GM18517 (cell line): ENCODE measurements at regions not wholly inside any gene's neighbourhood (a gene's known extent, or its start where the extent isn't known, plus 50 kb on each side); places are given as distances from the start of the nearest gene placed in this dataset.

Experiments
- ATAC-seq: cut with Tn5 transposase; IDR thresholded peaks from one replicate; pipeline ENCODE4 v1.9.1; 2021; ENCODE audit warnings: mild to moderate bottlenecking, moderate library complexity; ENCODE audit not compliant: unreplicated experiment

DNA sequence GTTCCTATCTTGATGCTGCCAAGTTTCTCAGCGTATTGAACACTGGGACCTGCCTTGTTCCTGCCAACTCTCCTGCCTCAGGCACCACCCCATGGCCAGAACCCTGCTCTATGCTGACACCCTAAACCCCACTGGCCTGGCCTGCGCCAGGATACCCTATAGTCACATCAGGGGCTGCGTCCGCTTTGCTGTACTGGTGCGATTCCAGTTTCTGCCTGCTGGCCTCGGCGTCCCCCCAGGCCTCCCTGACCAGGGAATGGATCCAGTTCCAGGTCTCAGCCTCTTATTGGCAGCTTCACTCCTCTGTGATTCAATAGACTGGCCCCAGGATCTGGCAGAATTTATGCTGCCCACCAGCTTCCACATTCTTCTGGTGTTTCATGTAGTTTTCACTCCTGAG, 55.0 kb downstream of the GPR6 start:
- ATAC-seq = no peak

DNA sequence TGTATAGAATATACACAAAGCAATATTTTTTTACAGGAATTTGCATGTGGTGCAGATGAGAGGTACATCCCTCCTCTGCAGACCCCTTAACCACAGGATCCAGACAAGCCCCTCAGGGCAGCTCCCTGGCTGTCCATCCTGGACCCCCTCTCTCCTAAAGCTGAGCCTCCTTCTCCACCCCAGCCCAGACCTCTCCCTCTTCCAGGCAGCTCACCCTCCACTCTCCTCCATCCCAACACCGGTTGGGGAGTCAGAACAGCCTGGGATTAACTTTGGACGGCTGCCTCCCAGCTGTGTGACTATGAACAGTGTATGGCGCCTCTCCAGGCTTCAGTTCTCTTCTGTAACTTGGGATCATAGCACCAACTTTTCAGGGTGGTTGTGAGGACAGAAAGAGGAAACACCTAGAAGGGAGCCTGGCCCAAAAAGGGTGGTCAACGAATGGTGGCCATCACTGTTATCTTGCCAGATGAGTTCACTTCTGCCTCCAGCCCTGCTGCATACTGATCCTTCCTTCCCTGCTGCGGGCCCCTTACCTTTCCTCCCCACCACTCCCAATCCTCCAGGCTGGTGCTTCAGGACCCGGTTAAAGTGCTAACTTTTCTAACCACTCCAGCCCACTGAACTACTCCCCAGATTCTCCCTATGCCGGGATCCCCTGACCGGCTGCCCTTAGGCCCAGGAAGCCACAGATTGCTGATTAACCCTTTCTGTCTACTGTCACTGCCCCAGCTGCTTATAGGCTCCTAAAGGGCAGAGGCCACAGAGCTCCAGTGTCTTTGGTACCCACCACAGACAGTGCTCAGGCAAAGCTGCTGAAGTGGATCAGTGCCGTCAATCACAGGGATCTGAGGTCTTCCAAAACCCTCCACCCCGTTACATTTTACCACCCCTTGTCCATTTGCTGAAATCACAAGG, 55.9 kb downstream of the GPR6 start:
- ATAC-seq = no peak

DNA sequence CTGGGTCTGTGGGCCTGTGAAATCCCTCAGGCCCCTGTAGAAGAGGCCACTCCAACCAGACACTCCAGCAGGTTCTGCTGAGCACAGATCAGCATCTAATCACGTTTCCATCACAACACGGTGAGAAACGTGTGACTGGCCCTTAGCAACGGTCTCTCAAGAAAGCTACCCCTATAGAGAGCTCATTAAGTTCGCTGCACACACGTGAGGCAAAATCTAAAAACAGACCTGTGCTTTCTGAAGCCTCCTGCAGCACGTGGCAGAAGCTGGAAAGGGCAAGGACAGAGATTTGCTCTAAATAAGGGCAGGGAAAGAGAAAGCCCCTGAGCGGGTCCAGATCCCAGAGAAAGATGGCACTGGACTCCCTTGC, 56.5 kb downstream of the GPR6 start:
- no peak for ATAC-seq

DNA sequence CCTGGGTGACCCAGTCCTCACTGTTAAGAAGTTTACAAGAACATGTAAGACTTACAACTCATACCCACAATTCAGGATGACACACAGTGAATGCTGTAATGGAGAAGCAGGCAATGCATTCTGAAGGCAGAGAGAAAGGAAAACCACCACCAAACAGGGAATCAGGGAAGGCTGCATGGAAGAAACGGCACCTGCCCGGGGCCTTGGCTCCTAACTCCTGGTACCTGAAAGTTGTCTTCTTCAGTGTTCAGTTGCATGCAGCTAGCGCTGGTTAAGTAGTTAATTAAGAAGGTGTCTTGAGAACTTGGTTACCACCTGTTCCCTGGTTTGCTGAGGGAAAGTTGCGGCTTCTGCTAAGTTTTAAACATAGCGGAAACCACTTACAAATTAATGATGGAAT, 57.2 kb downstream of the GPR6 start:
- ATAC-seq = no peak

DNA sequence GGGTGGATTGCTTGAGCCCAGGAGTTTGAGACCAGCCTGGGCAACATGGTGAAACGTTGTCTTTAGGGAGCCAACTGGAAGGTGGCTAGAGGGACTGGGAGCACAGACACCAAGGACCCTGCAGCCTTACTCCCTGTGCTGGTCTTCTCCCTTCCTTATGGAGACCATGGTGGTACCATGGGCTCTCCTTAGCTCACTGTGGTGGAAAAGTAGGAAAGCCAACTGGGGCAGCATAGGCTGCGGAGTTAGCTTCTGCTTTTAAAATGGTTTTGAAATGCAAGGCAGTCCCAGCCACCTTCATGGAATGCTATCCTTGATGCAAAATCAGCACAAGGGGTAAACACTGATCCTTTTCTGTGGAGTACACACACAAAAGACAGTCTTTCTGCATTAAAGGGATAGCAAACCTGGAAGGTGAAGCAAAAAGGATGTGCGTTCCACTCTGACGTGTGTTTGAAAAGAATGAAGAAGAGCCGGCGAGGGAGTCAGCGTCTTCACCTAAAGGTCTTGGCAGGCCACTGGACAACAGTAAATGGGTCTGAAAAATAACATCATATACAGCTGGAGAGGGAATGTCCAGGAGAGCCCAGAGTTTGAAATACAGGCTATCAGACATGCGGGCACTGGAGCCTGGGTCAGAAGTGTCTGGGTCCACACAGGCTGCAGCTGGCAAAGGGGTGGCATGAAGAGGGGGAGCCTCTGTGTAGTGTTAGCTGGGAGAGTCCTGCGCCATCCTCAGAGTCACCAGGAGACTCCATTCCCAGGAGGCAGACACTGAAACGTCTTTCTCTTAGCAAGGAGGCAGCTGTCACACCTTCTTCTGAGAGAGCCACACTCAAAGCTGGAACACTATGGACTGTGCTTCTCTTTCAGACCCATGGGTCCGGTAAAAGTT, 58.5 kb downstream of the GPR6 start:
- no peak for ATAC-seq

DNA sequence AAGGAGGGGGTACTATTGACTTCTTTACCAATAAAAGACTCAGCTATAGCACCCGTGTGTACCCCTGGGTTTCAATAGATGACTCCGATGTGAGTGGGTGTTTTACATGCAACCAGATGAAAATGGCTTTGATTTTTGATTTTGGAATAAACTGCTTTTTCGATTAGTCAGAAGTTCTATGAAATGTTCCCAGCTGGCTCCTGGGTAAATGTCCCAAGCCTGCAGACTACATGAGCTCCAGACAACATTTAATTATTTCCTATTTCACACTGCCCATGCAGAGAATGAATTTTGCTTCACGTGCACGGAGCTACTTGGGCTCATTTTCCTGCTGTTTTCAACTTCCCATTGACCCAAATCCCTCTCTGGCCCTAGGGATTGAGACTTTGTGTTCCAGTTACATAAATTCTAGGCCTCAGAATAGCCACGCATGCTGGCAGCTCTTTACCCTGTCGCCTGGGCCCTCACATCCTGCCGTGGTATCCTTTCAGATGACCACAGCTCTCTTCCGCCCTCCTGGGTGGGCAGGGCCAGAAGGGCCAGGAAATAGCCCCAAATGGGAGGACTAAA, 59.7 kb downstream of the GPR6 start:
- ATAC-seq = no peak

DNA sequence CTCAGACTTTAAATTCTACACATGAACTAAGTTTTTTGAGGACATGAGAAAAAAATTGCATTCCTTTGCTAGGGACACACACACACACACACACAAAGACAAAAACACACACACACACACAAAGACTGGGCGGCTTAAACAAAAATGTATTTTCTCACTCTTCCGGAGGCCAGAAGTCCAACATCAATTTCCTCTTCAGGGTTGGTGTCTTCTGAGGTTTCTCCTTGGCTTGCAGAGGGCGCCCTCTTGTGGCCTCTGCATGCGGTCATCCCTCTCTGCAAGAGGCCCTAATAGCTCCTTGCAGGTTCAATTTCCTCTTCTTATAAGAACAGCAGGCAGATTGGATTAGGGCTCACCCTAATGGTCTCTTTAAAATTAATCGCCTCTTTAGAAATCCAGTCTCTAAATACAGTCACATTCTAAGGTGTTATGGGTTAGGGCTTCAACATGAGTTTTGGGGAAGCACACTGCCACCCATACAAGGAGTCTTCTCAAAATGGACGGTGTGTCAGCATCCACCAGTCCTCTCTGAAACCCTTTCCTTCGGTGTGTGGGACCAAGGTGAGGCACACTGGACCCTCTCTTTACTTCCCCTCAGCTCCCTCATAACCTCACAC, 61.4 kb downstream of the GPR6 start:
- peak; percentile 89 for ATAC-seq

DNA sequence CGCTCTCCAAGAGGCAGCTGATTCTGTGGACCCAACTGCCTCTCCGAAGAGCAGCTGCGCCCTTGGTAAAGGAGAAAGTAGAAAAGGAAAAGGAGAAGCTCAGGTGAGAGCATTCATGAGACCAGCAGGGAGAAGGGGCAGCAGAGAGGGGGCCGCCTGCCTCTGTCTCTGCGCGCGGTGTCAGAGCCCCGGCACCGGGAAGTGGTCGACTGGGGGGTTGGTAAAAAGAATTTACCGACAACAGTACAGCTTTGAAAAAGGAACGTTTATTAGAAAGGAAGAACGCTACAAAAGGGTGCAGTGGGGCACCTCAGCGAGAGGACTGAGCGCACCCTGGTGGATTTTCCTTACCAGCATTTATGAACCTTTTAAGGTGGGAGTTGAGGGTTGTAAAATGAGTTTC, 61.9 kb downstream of the GPR6 start:
- ATAC-seq = peak; percentile 37

DNA sequence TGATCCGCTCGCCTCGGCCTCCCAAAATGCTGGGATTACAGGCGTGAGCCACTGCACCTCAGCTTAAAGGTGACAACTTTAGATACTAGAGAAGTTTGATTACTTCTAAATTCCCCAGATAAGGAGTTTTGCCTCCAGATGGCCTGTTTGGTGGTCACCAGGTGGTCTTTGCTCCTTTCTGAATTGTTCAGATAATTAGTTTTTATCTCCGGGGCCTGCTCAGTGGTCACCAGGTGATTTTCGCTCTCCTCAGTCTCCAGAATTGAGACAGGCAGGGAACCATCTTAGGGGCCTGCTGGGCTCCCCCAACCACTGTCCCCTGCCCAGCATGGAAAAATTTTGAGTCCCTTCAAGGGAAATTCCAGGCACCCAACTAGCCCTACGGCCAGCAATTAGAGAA, 62.6 kb downstream of the GPR6 start:
- ATAC-seq = no peak

DNA sequence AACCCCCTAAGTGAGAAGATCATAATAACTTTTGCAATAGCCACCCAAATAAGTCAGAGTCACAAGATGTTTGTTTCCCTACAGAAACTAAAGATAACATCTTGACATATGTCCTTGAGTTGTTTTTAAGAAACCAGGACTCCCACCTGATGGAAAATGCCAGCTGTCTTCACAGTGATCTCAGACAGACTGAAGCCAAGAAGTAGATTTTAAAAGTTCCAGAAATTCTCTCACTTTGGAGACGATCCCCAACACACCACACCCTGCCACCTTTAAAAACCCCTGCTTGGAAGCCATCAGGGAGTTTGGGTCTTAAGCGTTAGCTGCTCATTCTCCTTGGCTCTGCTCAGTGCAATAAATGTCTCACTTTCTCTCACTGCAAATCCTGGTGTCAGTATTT, 63.0 kb downstream of the GPR6 start:
- no peak for ATAC-seq

DNA sequence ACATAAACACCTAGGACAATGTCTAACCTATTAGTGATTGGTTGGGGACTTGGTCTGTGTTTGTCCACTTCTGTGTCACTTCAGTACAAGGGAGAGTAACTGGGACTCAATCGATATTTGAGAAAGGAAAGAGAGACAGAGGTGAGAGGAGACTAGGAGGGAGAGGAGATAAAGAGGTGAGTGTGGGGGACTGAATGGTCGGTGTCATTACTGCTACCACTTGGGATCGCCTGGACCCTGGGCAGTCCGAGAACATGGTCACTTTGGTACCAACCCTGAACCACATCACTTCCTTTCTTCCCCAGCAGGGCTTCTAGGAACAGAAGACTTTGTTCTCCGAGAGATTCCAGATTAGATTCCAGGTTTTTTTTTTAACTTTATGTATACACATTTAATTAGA, 63.7 kb downstream of the GPR6 start:
- no peak for ATAC-seq

DNA sequence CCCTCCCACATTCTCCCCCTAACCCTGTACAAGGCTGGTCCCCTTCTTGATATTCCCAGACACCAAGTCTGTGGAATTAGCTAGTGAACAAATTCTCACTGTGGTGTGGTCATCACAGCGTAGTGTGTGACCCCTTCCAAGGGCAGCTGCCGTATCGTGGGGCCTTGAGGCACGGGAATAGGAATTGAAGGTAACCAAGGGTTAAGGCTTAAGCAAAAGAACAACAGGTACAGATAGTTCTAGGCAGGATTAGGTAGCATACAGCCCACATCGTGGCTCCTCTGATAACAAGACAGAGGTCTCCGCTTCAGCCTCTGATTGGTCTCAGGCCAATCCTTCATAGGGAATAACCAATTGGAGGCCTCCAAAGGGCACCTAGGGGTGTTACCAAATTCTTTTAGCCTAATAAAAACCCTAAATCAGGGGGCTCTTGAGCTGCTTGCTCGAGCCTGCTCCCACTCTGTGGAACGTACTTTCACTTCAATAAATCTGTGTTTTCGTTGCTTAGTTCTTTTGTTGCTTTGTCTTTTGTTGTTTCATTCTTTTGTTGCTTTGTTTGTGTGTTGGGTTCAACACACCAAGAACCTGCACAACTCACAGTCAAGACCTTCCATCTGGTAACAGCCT, 64.7 kb downstream of the GPR6 start:
- ATAC-seq = no peak

DNA sequence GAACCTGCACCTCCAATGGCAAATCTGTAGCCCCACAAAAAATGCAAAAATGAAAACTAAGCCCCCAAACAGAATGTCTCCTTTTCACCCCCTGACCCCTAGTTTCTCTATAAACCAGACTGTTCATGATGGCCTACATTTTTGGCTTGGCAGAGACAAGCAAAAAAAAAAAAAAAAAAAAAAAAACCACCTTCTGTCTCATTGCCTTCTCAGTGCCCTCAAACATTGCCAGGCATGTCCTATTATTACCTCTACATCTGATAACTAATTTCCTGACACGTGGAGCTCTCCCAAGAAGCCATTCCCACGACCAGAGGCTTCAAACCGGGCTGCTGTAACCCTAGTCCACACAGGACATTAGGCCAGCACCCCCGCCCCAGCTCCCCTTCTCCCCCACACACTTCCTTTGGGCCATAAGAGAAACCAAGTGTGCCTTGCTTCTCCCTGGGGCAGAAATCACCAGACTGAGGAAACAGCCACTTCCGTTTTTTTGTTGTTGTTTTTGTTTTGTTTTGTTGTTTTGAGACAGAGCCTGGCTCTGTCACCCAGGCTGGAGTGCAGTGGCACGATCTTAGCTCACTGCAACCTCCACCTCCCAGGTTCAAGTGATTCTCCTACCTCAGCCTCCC, 65.4 kb downstream of the GPR6 start:
- ATAC-seq = no peak

DNA sequence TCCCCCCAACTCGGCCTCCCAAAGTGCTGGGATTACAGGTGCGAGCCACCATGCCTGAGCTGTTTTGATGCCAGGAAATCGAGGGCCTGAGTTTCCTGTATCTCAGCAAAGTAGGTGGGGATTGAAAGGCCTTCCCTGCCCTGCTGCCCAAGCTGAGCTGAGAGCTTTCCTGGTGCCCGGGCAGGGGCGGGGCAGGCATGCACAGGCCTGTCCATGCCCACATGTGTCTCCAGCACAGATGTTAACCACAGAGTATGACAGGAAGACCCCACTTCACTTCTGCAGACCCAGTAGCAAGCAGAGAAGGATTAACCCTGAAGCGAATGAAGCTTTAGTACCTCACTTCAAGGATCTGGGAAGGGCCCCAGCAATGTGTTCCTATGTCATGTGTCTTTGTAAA, 66.0 kb downstream of the GPR6 start:
- no peak for ATAC-seq

DNA sequence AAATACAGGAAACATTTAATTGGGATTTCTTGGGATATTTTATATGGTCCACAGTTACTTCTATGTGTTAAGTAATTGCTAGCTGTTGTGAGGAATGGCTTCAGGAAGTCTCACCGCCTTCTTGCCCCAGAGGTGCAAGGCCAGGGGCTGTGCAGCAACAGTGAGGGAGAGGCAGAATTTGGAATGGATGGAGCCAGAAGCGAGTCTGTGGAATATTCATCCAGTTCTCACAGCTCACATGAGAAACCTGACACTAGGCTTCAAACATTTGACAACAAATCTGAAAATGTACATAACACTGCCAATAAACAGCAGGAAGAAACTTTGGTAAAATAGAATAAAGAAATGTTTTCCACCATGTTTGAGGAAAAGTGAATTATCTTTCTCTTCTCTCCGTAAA, 66.5 kb downstream of the GPR6 start:
- no peak for ATAC-seq

DNA sequence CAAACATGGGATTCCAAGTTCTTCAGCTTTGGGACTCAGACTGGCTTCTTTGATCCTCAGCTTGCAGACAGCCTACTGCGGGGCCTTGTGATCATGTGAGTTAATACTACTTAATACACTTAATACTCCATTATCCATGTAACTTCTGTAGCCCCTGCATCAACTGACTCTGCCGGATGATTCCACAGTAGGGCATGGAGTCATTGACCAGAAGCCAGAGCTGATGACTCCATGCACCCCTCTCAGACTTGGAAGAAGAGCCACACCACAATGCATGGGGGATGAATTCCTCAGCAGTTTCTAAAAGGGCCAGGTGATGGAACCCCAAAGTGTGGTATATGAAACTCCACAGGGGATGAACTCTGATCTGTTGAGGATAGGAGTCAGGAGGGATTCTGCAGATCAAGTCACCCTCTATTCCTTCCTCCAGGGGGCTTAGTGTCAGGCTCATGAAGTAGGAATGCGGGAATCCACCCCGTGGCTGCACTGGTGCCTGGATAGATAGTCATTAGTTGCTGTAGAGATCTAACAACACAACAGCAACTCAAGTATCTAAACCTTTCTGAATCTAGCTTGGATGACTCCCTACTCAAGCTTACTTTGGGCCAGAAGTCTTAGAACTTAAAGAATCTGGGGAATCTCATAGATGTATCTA, 70.2 kb downstream of the GPR6 start:
- no peak for ATAC-seq

DNA sequence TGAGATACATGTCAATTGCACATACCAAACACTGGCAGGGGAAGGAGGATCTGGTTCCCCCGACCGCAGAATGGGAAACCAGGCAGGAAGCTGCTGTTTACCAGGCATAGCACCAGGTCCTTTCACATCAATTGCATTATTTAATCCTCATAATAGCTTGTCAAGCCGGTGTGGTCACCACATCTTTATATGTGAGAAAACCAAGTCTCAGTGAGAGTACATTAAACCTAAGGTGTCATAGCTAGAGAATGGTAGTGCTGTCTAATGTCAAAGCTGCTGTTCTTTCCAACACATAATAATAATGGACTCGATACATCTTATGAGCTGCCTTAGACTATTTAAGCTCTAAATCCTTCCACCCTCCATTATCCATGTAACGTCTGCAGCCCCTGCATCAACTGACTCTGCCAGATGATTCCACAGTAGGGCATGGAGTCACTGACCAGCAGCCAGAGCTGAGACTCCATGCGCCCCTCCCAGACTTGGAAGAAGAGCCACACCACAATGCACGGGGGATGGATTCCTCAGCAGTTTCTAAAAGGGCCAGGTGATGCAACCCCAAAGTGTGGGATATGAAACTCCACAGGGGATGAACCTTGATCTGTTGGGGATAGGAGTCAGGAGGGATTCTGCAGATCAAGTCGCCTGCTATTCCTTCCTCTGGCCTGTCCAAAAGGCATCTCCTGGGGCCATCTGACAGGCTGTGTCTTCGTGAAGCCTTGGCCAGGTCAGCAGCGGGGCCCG, 71.8 kb downstream of the GPR6 start:
- no peak for ATAC-seq
